ENCODE measurements at regions not wholly inside any gene's neighbourhood (a gene's known extent, or its start where the extent isn't known, plus 50 kb on each side); places are given as distances from the start of the nearest gene placed in this dataset.
"Not testable (repeated sequence)": the region's sequence is repeated elsewhere in the genome, so short reads cannot be mapped to it uniquely, and the experiment has no call there.

- TF ChIP-seq CTCF (IDR thresholded peaks at IDR 0.05) (no peak), EP300 (IDR thresholded peaks at IDR 0.05) (no peak), POLR2A (IDR thresholded peaks at IDR 0.05) (no peak), POLR2AphosphoS5 (IDR thresholded peaks at IDR 0.05) (no peak)
- no peak overlapping the region for H3K27ac ChIP-seq
- 82 to 95% methylated on average over 2 of the region's 2 CpGs for WGBS, 2 donors (ENCODE audit: low coverage in 1 of 2)
Observed at GRCh38 chr5:92163906-92164305, 780.8 kb upstream of the ARRDC3 start.

GRCh38 chr5:92147798-92148197, 764.7 kb upstream of the ARRDC3 start:
- TF ChIP-seq POLR2AphosphoS5 (IDR thresholded peaks at IDR 0.05) (no peak), CTCF (IDR thresholded peaks at IDR 0.05) (no peak), EP300 (IDR thresholded peaks at IDR 0.05) (no peak), POLR2A (IDR thresholded peaks at IDR 0.05) (no peak)
- no peak for ATAC-seq
- no peaks in the 10 kb centered on the region for H3K9me3 ChIP-seq
- no peak overlapping the region for H3K27ac ChIP-seq
- WGBS, 2 donors (ENCODE audit: low coverage in 1 of 2), result 60 to 79% methylated on average over 2 of the region's 2 CpGs
- H3K4me1 ChIP-seq, result no peaks in the 10 kb centered on the region
- no peak overlapping the region for H3K4me3 ChIP-seq
- H3K27me3 ChIP-seq, result no peaks in the 10 kb centered on the region
- no peaks in the 10 kb centered on the region for H3K36me3 ChIP-seq

More at GRCh38 chr5:92163906-92164305, 780.8 kb upstream of the ARRDC3 start:
- Histone ChIP-seq H3K4me1 (no peaks in the 10 kb centered on the region), H3K27me3 (no peaks in the 10 kb centered on the region), H3K36me3 (no peaks in the 10 kb centered on the region), H3K9me3 (no peaks in the 10 kb centered on the region), H3K4me3 (no peak overlapping the region)
- ATAC-seq, result no peak

- no peaks in the 10 kb centered on the region for H3K27me3 ChIP-seq
- no peak overlapping the region for H3K27ac ChIP-seq
- no peaks in the 10 kb centered on the region for H3K9me3 ChIP-seq
- WGBS, 2 donors (ENCODE audit: low coverage in 1 of 2), result 20 to 76% methylated on average over 1 to 3 of the region's 3 CpGs
- no peaks in the 10 kb centered on the region for H3K4me1 ChIP-seq
- ATAC-seq, result no peak
- TF ChIP-seq CTCF (IDR thresholded peaks at IDR 0.05), result no peak
- TF ChIP-seq EP300 (IDR thresholded peaks at IDR 0.05), result no peak
- TF ChIP-seq POLR2A (IDR thresholded peaks at IDR 0.05), result no peak
- no peak for TF ChIP-seq POLR2AphosphoS5 (IDR thresholded peaks at IDR 0.05)
- no peak overlapping the region for H3K4me3 ChIP-seq
- no peaks in the 10 kb centered on the region for H3K36me3 ChIP-seq
Observed at GRCh38 chr5:92147266-92147665, 764.1 kb upstream of the ARRDC3 start.

- H3K9me3 ChIP-seq, result no peaks in the 10 kb centered on the region
- H3K27me3 ChIP-seq, result no peaks in the 10 kb centered on the region
- no peaks in the 10 kb centered on the region for H3K36me3 ChIP-seq
- ATAC-seq, result no peak
- H3K4me1 ChIP-seq, result no peaks in the 10 kb centered on the region
- WGBS, 2 donors (ENCODE audit: low coverage in 1 of 2), result 76 to 90% methylated on average over 3 of the region's 3 CpGs
- no peak overlapping the region for H3K27ac ChIP-seq
- H3K4me3 ChIP-seq, result no peak overlapping the region
- no peak for TF ChIP-seq CTCF (IDR thresholded peaks at IDR 0.05)
- no peak for TF ChIP-seq POLR2AphosphoS5 (IDR thresholded peaks at IDR 0.05)
- TF ChIP-seq EP300 (IDR thresholded peaks at IDR 0.05), result no peak
- no peak for TF ChIP-seq POLR2A (IDR thresholded peaks at IDR 0.05)
Observed at GRCh38 chr5:92145852-92146251, 762.7 kb upstream of the ARRDC3 start.

GRCh38 chr5:92144824-92145223, 761.7 kb upstream of the ARRDC3 start:
- WGBS, 2 donors (ENCODE audit: low coverage in 1 of 2), result 81 to 83% methylated on average over 2 to 3 of the region's 3 CpGs
- Histone ChIP-seq H3K36me3 (no peaks in the 10 kb centered on the region), H3K4me1 (no peaks in the 10 kb centered on the region), H3K27ac (no peak overlapping the region), H3K9me3 (no peaks in the 10 kb centered on the region), H3K4me3 (no peak overlapping the region), H3K27me3 (no peaks in the 10 kb centered on the region)
- TF ChIP-seq EP300 (IDR thresholded peaks at IDR 0.05) (no peak), CTCF (IDR thresholded peaks at IDR 0.05) (no peak), POLR2AphosphoS5 (IDR thresholded peaks at IDR 0.05) (no peak), POLR2A (IDR thresholded peaks at IDR 0.05) (no peak)
- no peak for ATAC-seq

GRCh38 chr5:92132294-92132908, 749.3 kb upstream of the ARRDC3 start:
- H3K4me1 ChIP-seq, H3K27ac ChIP-seq, H3K36me3 ChIP-seq, H3K9me3 ChIP-seq, ATAC-seq, H3K4me3 ChIP-seq, H3K27me3 ChIP-seq: not testable (repeated sequence)
- 70 to 88% methylated on average over 4 to 5 of the region's 5 CpGs for WGBS, 2 donors (ENCODE audit: low coverage in 1 of 2)
